ENCODE measurements at regions not wholly inside any gene's neighbourhood (a gene's known extent, or its start where the extent isn't known, plus 50 kb on each side); places are given as distances from the start of the nearest gene placed in this dataset.

- TF ChIP-seq CTCF (IDR thresholded peaks at IDR 0.05) (no peak), POLR2A (IDR thresholded peaks at IDR 0.05) (no peak)
These were observed 63.9 kb upstream of the TANK start for GRCh38 chr2:161096336-161096735.
